SK-N-SH (cell line): ENCODE measurements at regions not wholly inside any gene's neighbourhood (a gene's known extent, or its start where the extent isn't known, plus 50 kb on each side); places are given as distances from the start of the nearest gene placed in this dataset.

Experiments used
- CTCF ChIA-PET: fragments of 300-600, 350-600 bp; formaldehyde crosslinking; extraction: SDS; loops from one replicate; lab custom pipeline; 2021; lab: Yijun Ruan, JAX
- POLR2A ChIA-PET: fragments of 350-600 bp; sonication (Branson Sonifier 250); formaldehyde crosslinking; extraction: SDS; loops from one replicate; lab custom pipeline; 2020; ENCODE audit warnings: antibody characterized with exemption, inconsistent platforms; lab: Yijun Ruan, JAX
- DNase-seq: peaks from one replicate; pipeline ENCODE4 v3.0.0; 2012
- H2AFZ ChIP-seq: fragments of 200-600 bp; sonication (generic); 2 replicates; pipeline ENCODE4 v1.8.1; 2016; ENCODE audit warnings: antibody characterized with exemption, mild to moderate bottlenecking, low read depth
- H3F3A ChIP-seq: fragments of 200-600 bp; sonication (generic); replicated peaks from 2 replicates; pipeline ENCODE3; 2016; ENCODE audit warnings: antibody characterized with exemption, mild to moderate bottlenecking; ENCODE audit not compliant: insufficient read depth
- H3K27ac ChIP-seq, 2 experiments: fragments of 200-500 bp in 1 of 2; fragments of 200-600 bp in 1 of 2; sonication (Bioruptor generic) in 1 of 2; sonication (generic), shearing (Covaris generic) in 1 of 2; 2 replicates each; pipeline versions ENCODE4 v1.5.1 to v1.6.1; 2014 to 2016; ENCODE audit warnings: low read depth in 2 of 2, inconsistent platforms in 1 of 2, low read length in 1 of 2, mild to moderate bottlenecking in 1 of 2, mixed read lengths in 1 of 2
- H3K27me3 ChIP-seq: fragments of 200-600 bp; sonication (generic), shearing (Covaris generic); 2 replicates; pipeline ENCODE4 v1.6.1; 2016; ENCODE audit warnings: mixed run types; ENCODE audit not compliant: insufficient read depth
- H3K36me3 ChIP-seq, 2 experiments: fragments of 200-500 bp in 1 of 2; fragments of 200-600 bp in 1 of 2; sonication (Bioruptor generic) in 1 of 2; sonication (generic) in 1 of 2; replicated peaks in 1 of 2; 2 replicates each; pipeline versions ENCODE3 to v1.5.1; 2014 to 2016; ENCODE audit warnings: low read length in 1 of 2, mild to moderate bottlenecking in 1 of 2; ENCODE audit not compliant: insufficient read depth in 2 of 2, control insufficient read depth in 1 of 2
- H3K4me1 ChIP-seq, 2 experiments: fragments of 200-500 bp in 1 of 2; fragments of 200-600 bp in 1 of 2; sonication (Bioruptor generic) in 1 of 2; sonication (generic), shearing (Covaris generic) in 1 of 2; 2 replicates each; pipeline versions ENCODE4 v1.5.1 to v1.6.1; 2014 to 2016; ENCODE audit warnings: low read depth in 1 of 2, low read length in 1 of 2, mixed run types in 1 of 2; ENCODE audit not compliant: insufficient read depth in 2 of 2, control insufficient read depth in 1 of 2
- H3K4me2 ChIP-seq: fragments of 200-600 bp; sonication (generic), shearing (Covaris generic); 2 replicates; pipeline ENCODE4 v1.6.1; 2017; ENCODE audit warnings: mixed run types
- H3K4me3 ChIP-seq, 2 experiments: fragments of 200-500 bp in 1 of 2; fragments of 200-600 bp in 1 of 2; sonication (Bioruptor generic) in 1 of 2; sonication (generic), shearing (Covaris generic) in 1 of 2; 2 replicates each; pipeline versions ENCODE4 v1.5.1 to v1.8.1; 2014 to 2016; ENCODE audit warnings: low read depth in 2 of 2, inconsistent platforms in 1 of 2, low read length in 1 of 2, mild to moderate bottlenecking in 1 of 2, mixed read lengths in 1 of 2, moderate library complexity in 1 of 2
- H3K79me2 ChIP-seq: fragments of 200-600 bp; sonication (generic); 2 replicates; pipeline ENCODE4 v1.8.1; 2017; ENCODE audit warnings: mild to moderate bottlenecking; ENCODE audit not compliant: insufficient read depth
- H3K9ac ChIP-seq: fragments of 200-600 bp; sonication (generic); 2 replicates; pipeline ENCODE4 v1.6.1; 2017; ENCODE audit warnings: mixed run types
- H3K9me2 ChIP-seq: fragments of 200-600 bp; sonication (generic); 2 replicates; pipeline ENCODE4 v1.6.1; 2017; ENCODE audit warnings: mixed run types
- H3K9me3 ChIP-seq: fragments of 200-600 bp; sonication (generic); 2 replicates; pipeline ENCODE4 v1.6.1; 2017; ENCODE audit warnings: mixed run types, mild to moderate bottlenecking, moderate library complexity
- H4K20me1 ChIP-seq: fragments of 200-600 bp; sonication (generic); 2 replicates; pipeline ENCODE4 v1.6.1; 2017; ENCODE audit warnings: mild to moderate bottlenecking, mixed run types; ENCODE audit not compliant: insufficient read depth
- EP300 ChIP-seq, 2 experiments: IDR thresholded peaks; 2 replicates each; pipeline versions ENCODE4 v1.4.0 to v1.6.1; 2012; ENCODE audit warnings: borderline replicate concordance in 1 of 2, low read depth in 1 of 2, low read length in 1 of 2
- FOSL2 ChIP-seq: IDR thresholded peaks from 2 replicates; pipeline ENCODE4 v1.4.0; 2012; ENCODE audit warnings: low read depth, mild to moderate bottlenecking, moderate library complexity, borderline replicate concordance
- FOXJ3 ChIP-seq: sonication (generic); formaldehyde crosslinking; IDR thresholded peaks from 2 replicates; pipeline ENCODE4 v1.5.1; 2020; ENCODE audit warnings: mild to moderate bottlenecking, missing genetic modification reagents
- GABPA ChIP-seq: IDR thresholded peaks from 2 replicates; pipeline ENCODE4 v1.4.0; 2012; ENCODE audit warnings: low read depth, mild to moderate bottlenecking
- JUND ChIP-seq: IDR thresholded peaks from 2 replicates; pipeline ENCODE4 v1.4.0; 2012
- NFIC ChIP-seq: IDR thresholded peaks from 2 replicates; pipeline ENCODE4 v1.4.0; 2012; ENCODE audit warnings: borderline replicate concordance
- NRF1 ChIP-seq: IDR thresholded peaks from 2 replicates; pipeline ENCODE4 v1.6.1; 2012; ENCODE audit warnings: low read depth, mild to moderate bottlenecking, low read length
- RXRA ChIP-seq: IDR thresholded peaks from 2 replicates; pipeline ENCODE4 v1.4.0; 2012; ENCODE audit warnings: low read depth, mild to moderate bottlenecking, borderline replicate concordance
- TAF1 ChIP-seq: IDR thresholded peaks from 2 replicates; pipeline ENCODE4 v1.6.1; 2012; ENCODE audit warnings: low read depth, mild to moderate bottlenecking, low read length, moderate library complexity, borderline replicate concordance
- TCF12 ChIP-seq: IDR thresholded peaks from 2 replicates; pipeline ENCODE4 v1.4.0; 2012
- TEAD4 ChIP-seq: IDR thresholded peaks from 2 replicates; pipeline ENCODE4 v1.4.0; 2012; ENCODE audit warnings: mild to moderate bottlenecking, borderline replicate concordance; ENCODE audit not compliant: insufficient read depth
- USF1 ChIP-seq: IDR thresholded peaks from 2 replicates; pipeline ENCODE4 v1.4.0; 2012; ENCODE audit warnings: low read depth, borderline replicate concordance
- WGBS: methylation state at CpG from one replicate; pipeline ENCODE4 v1.1.6; 2017; ENCODE audit warnings: low lambda C conversion rate; 5-methylcytosine and 5-hydroxymethylcytosine counted together
- TF ChIP-seq, protein P1 (sequence below): fragments of 150-350 bp; IDR thresholded peaks from 2 replicates; pipeline ENCODE4 v1.6.1; 2016; ENCODE audit warnings: mild to moderate bottlenecking, low read depth, low read length
- TF ChIP-seq, protein P2 (sequence below): IDR thresholded peaks from 2 replicates; pipeline ENCODE4; 2012

GRCh38 chr13:40271931-40272775 lies 394.3 kb downstream of the FOXO1 start:
- Histone ChIP-seq H2AFZ (peak overlapping the region; percentile 16; the same call in 1 of the 2 replicates), H3K4me1 (peaks cover 0 to 24% of the 10 kb centered on the region in 2 experiments; a peak in 3 of 4 replicates), H3K27me3 (no peaks in the 10 kb centered on the region), H3K9ac (no peak overlapping the region), H3K79me2 (no peaks in the 10 kb centered on the region), H3F3A (peaks cover 17% of the 10 kb centered on the region), H3K27ac (peak overlapping the region; percentile 2 to 54; a peak in 3 of 4 replicates), H3K36me3 (no peaks in the 10 kb centered on the region), H3K9me3 (no peaks in the 10 kb centered on the region), H3K9me2 (no peaks in the 10 kb centered on the region), H3K4me3 (no peak overlapping the region; a peak in 1 of 4 replicates), H3K4me2 (peak overlapping the region; percentile 53), H4K20me1 (no peaks in the 10 kb centered on the region)
- peak; percentile 69 for TF ChIP-seq RXRA
- TF ChIP-seq GABPA: no peak
- TF ChIP-seq NFIC: peak; percentile 62
- peak; percentile 62 for TF ChIP-seq TCF12
- peak in 1 of 2 experiments; percentile 47; a peak in 1 of 4 replicates for TF ChIP-seq EP300 (IDR thresholded peaks at IDR 0.05; ENCODE audit: borderline replicate concordance in 1 of 2, low read depth in 1 of 2, low read length in 1 of 2)
- TF ChIP-seq JUND: peak; percentile 83
- TF ChIP-seq, protein P1, sequence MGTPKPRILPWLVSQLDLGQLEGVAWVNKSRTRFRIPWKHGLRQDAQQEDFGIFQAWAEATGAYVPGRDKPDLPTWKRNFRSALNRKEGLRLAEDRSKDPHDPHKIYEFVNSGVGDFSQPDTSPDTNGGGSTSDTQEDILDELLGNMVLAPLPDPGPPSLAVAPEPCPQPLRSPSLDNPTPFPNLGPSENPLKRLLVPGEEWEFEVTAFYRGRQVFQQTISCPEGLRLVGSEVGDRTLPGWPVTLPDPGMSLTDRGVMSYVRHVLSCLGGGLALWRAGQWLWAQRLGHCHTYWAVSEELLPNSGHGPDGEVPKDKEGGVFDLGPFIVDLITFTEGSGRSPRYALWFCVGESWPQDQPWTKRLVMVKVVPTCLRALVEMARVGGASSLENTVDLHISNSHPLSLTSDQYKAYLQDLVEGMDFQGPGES: no peak
- no peak for TF ChIP-seq NRF1
- TF ChIP-seq, protein P2, sequence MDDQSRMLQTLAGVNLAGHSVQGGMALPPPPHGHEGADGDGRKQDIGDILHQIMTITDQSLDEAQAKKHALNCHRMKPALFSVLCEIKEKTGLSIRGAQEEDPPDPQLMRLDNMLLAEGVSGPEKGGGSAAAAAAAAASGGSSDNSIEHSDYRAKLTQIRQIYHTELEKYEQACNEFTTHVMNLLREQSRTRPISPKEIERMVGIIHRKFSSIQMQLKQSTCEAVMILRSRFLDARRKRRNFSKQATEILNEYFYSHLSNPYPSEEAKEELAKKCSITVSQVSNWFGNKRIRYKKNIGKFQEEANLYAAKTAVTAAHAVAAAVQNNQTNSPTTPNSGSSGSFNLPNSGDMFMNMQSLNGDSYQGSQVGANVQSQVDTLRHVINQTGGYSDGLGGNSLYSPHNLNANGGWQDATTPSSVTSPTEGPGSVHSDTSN: peak; percentile 85
- TF ChIP-seq FOSL2: peak; percentile 84
- TF ChIP-seq FOXJ3 (CRISPR knock-in tag): no peak
- peak; percentile 55; the same call in 1 of the 2 replicates for TF ChIP-seq TEAD4
- TF ChIP-seq USF1: no peak
- CTCF ChIA-PET: no interaction called here
- WGBS: 30% methylated on average over 5 of the region's 5 CpGs
- DNase-seq: no peak
- POLR2A ChIA-PET: no interaction called here

DNA sequence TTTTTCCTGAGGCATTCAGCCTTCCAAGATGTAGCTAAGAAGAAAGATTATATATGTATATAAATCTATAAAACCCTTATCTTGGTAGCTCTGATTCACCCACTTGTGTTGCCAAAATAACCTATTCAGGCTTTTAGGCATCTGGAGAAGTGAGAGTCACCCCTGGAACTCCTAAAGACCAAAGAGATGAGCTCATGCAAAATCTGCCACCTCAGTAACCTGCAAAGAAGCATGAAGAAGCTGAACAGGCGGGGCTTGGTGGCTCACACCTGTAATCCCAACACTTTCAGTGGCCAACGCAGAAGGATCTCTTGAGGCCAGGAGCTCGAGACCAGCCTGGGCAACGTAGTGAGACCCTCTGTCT lies 393.7 kb downstream of the FOXO1 start:
- 0 out of 2 replicates have a peak, but pooled peaks have one; percentile 12 for TF ChIP-seq NFIC
- no peak for TF ChIP-seq TAF1
- TF ChIP-seq USF1: no peak
- Histone ChIP-seq H3K4me1 (peaks cover 0 to 24% of the 10 kb centered on the region in 2 experiments; a peak in 3 of 4 replicates), H3K27ac (peak overlapping the region in 1 of 2 experiments; percentile 54; a peak in 1 of 4 replicates), H3K4me3 (no peak overlapping the region), H3F3A (peaks cover 17% of the 10 kb centered on the region), H3K27me3 (no peaks in the 10 kb centered on the region), H3K36me3 (no peaks in the 10 kb centered on the region), H3K9me2 (no peaks in the 10 kb centered on the region), H3K9ac (no peak overlapping the region), H3K9me3 (no peaks in the 10 kb centered on the region), H4K20me1 (no peaks in the 10 kb centered on the region), H3K79me2 (no peaks in the 10 kb centered on the region), H3K4me2 (peak overlapping the region; percentile 53), H2AFZ (0 out of 2 replicates have a peak overlapping the region, but pooled peaks have one; percentile 16)
- 73% methylated on average over 4 of the region's 4 CpGs for WGBS
- POLR2A ChIA-PET: no interaction called here
- DNase-seq: no peak
- CTCF ChIA-PET: no interaction called here
